MCF 10A (cell line): ENCODE measurements at regions not wholly inside any gene's neighbourhood (a gene's known extent, or its start where the extent isn't known, plus 50 kb on each side); places are given as distances from the start of the nearest gene placed in this dataset.

Source experiments
- BruUV-seq: library from RNA; stranded (reverse); fragments of 400-500 nt; replicated peaks from 2 replicates; lab custom pipeline; 2021; lab: Mats Ljungman, UMichigan
- CTCF ChIA-PET: fragments of 300-600 bp; sonication (Branson Sonifier 250); formaldehyde crosslinking; extraction: SDS; loops from one replicate; lab custom pipeline; 2021; ENCODE audit warnings: antibody characterized with exemption, inconsistent platforms; lab: Yijun Ruan, JAX
- POLR2A ChIA-PET: fragments of 300-600, 350-650 bp; sonication (Branson Sonifier 250); formaldehyde crosslinking; extraction: SDS; loops from one replicate; lab custom pipeline; 2020; ENCODE audit warnings: antibody characterized with exemption, inconsistent platforms; lab: Yijun Ruan, JAX
- DNase-seq: peaks from one replicate; pipeline ENCODE4 v3.0.0-alpha.2; 2018; ENCODE audit not compliant: unreplicated experiment
- H3K27ac Mint-ChIP-seq: one replicate; pipeline ENCODE4 v1.8.0; 2022; ENCODE audit warnings: mild to moderate bottlenecking, low read depth, mixed read lengths; ENCODE audit not compliant: unreplicated experiment
- H3K27me3 Mint-ChIP-seq: one replicate; pipeline ENCODE4 v1.8.0; 2022; ENCODE audit warnings: mixed read lengths; ENCODE audit not compliant: insufficient read depth, unreplicated experiment
- H3K36me3 Mint-ChIP-seq: one replicate; pipeline ENCODE4 v1.8.0; 2022; ENCODE audit warnings: mild to moderate bottlenecking, moderate library complexity, mixed read lengths; ENCODE audit not compliant: insufficient read depth, unreplicated experiment
- H3K4me1 Mint-ChIP-seq: one replicate; pipeline ENCODE4 v1.8.0; 2022; ENCODE audit warnings: mixed read lengths; ENCODE audit not compliant: insufficient read depth, unreplicated experiment
- H3K4me3 Mint-ChIP-seq: one replicate; pipeline ENCODE4 v1.8.0; 2022; ENCODE audit warnings: mild to moderate bottlenecking, moderate library complexity, mixed read lengths; ENCODE audit not compliant: unreplicated experiment
- H3K9me3 Mint-ChIP-seq: one replicate; pipeline ENCODE4 v1.8.0; 2022; ENCODE audit warnings: mixed read lengths; ENCODE audit not compliant: unreplicated experiment
- intact Hi-C: fragments of 100-400 bp; cut with micrococcal nuclease; formaldehyde crosslinking; loops from 2 replicates; pipeline ENCODE4 v1.14.1; 2022
- TF ChIP-seq, protein P1 (sequence below): fragments of 200-600 bp; IDR thresholded peaks from one replicate; pipeline ENCODE4 v1.8.0; 2022; ENCODE audit warnings: antibody characterized with exemption, mild to moderate bottlenecking; ENCODE audit not compliant: unreplicated experiment

DNA sequence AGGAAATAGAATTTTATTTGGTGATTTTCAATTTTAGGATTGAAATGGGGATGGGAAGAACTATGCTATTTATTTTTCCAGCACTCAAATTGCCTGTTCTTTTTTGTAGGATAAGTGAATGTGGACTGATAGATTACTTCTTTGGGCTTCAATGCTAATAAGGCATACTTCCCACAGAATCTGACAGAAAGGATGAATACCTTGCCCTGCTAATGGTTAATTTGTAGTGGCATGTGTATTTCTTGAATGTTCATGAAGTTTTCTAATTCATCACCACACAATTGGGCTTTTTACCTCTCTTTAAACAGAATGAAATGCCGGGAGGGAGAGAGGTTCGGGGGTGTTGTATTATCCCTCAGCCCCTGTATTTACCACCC lies 369.1 kb upstream of the ADGRL2 start:
- Mint-ChIP-seq H3K4me1 (no peaks in the 10 kb centered on the region), H3K27ac (no peak overlapping the region), H3K36me3 (no peaks in the 10 kb centered on the region), H3K27me3 (no peaks in the 10 kb centered on the region), H3K4me3 (no peak overlapping the region), H3K9me3 (no peaks in the 10 kb centered on the region)
- BruUV-seq, result no TSS peak
- ChIA-PET CTCF (no interaction called here), POLR2A (no interaction called here)
- intact Hi-C loops, result no loop called here
- DNase-seq, result no peak
- TF ChIP-seq, protein P1, sequence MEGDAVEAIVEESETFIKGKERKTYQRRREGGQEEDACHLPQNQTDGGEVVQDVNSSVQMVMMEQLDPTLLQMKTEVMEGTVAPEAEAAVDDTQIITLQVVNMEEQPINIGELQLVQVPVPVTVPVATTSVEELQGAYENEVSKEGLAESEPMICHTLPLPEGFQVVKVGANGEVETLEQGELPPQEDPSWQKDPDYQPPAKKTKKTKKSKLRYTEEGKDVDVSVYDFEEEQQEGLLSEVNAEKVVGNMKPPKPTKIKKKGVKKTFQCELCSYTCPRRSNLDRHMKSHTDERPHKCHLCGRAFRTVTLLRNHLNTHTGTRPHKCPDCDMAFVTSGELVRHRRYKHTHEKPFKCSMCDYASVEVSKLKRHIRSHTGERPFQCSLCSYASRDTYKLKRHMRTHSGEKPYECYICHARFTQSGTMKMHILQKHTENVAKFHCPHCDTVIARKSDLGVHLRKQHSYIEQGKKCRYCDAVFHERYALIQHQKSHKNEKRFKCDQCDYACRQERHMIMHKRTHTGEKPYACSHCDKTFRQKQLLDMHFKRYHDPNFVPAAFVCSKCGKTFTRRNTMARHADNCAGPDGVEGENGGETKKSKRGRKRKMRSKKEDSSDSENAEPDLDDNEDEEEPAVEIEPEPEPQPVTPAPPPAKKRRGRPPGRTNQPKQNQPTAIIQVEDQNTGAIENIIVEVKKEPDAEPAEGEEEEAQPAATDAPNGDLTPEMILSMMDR, result no peak

DNA sequence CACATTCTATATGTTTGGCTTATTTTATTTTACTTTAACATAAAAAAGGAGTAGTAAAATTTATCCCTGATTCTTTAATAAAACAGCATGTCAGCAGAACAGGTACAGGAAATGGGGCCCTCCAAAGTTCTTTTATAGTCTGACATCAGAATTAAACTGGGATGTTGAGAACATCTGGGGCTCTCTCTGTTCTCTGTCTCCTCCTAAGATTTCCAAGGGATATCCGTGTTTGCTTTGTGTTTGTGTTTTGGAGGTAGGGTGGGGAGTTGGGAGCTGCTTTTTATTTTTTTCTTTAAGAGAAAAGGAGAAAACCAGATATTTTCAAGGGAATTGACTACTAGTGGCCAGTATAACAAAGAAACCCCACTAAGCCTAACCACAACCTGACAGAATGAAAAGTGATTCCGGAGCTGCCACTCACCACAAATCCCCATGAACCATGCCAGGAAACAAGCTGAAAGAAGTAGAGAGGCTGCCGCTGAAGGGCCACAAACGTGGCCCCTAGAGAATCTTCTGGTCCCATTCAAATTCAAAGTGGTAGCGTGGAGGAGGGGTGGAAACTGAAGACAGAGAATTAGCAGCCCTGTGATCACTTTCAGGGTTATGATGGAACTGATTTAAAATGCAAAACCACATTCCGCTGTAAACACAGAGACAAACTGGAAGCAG lies 369.6 kb upstream of the ADGRL2 start:
- no peaks in the 10 kb centered on the region for H3K36me3 Mint-ChIP-seq
- intact Hi-C loops, result no loop called here
- CTCF ChIA-PET, result no interaction called here
- H3K9me3 Mint-ChIP-seq, result no peaks in the 10 kb centered on the region
- POLR2A ChIA-PET, result no interaction called here
- H3K27ac Mint-ChIP-seq, result no peak overlapping the region
- no peak for DNase-seq
- no peaks in the 10 kb centered on the region for H3K27me3 Mint-ChIP-seq
- TF ChIP-seq, protein P1, result no peak
- H3K4me3 Mint-ChIP-seq, result no peak overlapping the region
- no TSS peak for BruUV-seq
- H3K4me1 Mint-ChIP-seq, result no peaks in the 10 kb centered on the region

DNA sequence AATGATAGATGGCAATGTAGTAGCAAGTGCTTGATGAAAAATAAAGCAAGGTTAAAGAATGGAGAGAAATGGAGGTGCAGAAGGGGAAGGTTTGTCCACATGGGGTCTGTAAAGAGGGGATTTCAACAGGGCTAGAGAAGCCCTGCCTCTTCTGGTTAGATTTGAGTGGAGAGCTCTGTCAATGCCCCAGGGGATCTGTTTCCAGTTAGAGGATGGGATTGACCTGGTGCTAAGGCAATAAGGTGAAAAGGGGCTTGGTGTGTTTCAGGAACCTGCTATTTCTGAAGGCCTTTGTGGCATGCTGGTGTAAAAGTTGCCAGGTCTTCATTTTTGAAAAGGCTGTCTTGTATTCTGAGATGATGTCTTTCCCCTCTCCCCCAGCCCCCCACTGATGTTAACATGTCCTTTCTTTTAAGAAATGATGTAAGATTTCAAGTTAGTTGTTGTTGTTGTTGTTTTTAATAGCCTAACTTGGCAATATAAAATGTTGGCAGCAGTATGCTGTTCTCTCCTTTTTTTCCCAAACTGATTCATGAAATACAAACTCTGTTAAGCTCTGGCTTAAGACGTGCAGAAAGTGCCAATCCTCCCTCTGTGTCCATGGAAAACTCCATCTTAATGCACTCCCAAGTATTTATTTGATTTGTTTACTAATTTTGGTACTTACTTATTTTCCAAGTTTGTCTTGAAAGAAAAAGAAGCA lies 370.3 kb upstream of the ADGRL2 start:
- Mint-ChIP-seq H3K9me3 (no peaks in the 10 kb centered on the region), H3K4me3 (no peak overlapping the region), H3K4me1 (no peaks in the 10 kb centered on the region), H3K27ac (no peak overlapping the region), H3K27me3 (no peaks in the 10 kb centered on the region), H3K36me3 (no peaks in the 10 kb centered on the region)
- TF ChIP-seq, protein P1, result no peak
- DNase-seq, result no peak
- POLR2A ChIA-PET, result interaction anchor here (1.0 kb wide), 1 partner anchor 10 kb away, joined by 4 read pairs; no protein-coding TSS in a partner anchor
- intact Hi-C loops, result no loop called here
- no TSS peak for BruUV-seq
- CTCF ChIA-PET, result no interaction called here

DNA sequence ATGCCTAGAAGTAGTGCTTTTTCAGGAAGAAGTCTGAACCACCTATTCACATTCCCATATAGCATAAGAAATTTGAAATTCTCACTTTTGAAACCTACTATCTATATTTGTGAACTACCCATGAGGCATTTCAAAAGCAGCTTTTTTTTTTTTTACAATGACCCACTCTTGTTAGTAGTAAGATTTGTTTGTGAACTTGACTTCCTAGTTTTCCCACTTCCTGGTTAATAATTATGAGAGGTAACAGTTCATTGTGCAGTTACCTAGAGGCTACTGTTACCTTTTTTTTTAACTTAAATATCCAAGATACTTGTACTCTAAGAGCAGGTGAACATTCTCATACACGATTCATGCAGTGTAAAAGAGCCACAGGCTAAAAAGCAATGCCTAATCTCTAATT lies 371.7 kb upstream of the ADGRL2 start:
- CTCF ChIA-PET, result interaction anchor here (0.6 kb wide), 2 partner anchors 44 to 66 kb away, joined by 3 to 6 read pairs; no protein-coding TSS in a partner anchor
- no peak overlapping the region for H3K27ac Mint-ChIP-seq

More for the DNA sequence above, 371.7 kb upstream of the ADGRL2 start:
- no peaks in the 10 kb centered on the region for H3K27me3 Mint-ChIP-seq
- BruUV-seq, result no TSS peak
- no peaks in the 10 kb centered on the region for H3K9me3 Mint-ChIP-seq
- H3K4me1 Mint-ChIP-seq, result no peaks in the 10 kb centered on the region
- intact Hi-C loops, result no loop called here
- POLR2A ChIA-PET, result interaction anchor here (0.8 to 1.0 kb wide), 2 partner anchors 8 to 54 kb away, joined by 4 read pairs; no protein-coding TSS in a partner anchor
- DNase-seq, result no peak
- no peaks in the 10 kb centered on the region for H3K36me3 Mint-ChIP-seq
- no peak overlapping the region for H3K4me3 Mint-ChIP-seq
- TF ChIP-seq, protein P1, result no peak
